ENCODE measurements at regions not wholly inside any gene's neighbourhood (a gene's known extent, or its start where the extent isn't known, plus 50 kb on each side); places are given as distances from the start of the nearest gene placed in this dataset.

- Histone ChIP-seq H3K4me3 (no peak overlapping the region), H3K4me1 (peaks cover 0 to 30% (median 8%) of the 10 kb centered on the region in 9 donors), H3K27me3 (peaks cover 0 to 3% (median 0%) of the 10 kb centered on the region in 7 donors), H3K27ac (no peak overlapping the region), H3K36me3 (no peaks in the 10 kb centered on the region), H3K9me3 (no peaks in the 10 kb centered on the region)
- TF ChIP-seq, protein P1, sequence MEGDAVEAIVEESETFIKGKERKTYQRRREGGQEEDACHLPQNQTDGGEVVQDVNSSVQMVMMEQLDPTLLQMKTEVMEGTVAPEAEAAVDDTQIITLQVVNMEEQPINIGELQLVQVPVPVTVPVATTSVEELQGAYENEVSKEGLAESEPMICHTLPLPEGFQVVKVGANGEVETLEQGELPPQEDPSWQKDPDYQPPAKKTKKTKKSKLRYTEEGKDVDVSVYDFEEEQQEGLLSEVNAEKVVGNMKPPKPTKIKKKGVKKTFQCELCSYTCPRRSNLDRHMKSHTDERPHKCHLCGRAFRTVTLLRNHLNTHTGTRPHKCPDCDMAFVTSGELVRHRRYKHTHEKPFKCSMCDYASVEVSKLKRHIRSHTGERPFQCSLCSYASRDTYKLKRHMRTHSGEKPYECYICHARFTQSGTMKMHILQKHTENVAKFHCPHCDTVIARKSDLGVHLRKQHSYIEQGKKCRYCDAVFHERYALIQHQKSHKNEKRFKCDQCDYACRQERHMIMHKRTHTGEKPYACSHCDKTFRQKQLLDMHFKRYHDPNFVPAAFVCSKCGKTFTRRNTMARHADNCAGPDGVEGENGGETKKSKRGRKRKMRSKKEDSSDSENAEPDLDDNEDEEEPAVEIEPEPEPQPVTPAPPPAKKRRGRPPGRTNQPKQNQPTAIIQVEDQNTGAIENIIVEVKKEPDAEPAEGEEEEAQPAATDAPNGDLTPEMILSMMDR (IDR thresholded peaks at IDR 0.05) = no peak
- WGBS, 2 donors = 83 to 87% methylated on average over 15 of the region's 15 CpGs
- DNase-seq = peak in 1 of 2 donors; percentile 2
- ATAC-seq = no peak
- intact Hi-C loops (cut with DNase I) = loop anchor here in 2 of 10 donors (10.0 kb wide), 1 partner anchor 109 kb away; no protein-coding TSS in a partner anchor
Observed at GRCh38 chr10:71075759-71076472, 136.5 kb upstream of the UNC5B start.

DNA sequence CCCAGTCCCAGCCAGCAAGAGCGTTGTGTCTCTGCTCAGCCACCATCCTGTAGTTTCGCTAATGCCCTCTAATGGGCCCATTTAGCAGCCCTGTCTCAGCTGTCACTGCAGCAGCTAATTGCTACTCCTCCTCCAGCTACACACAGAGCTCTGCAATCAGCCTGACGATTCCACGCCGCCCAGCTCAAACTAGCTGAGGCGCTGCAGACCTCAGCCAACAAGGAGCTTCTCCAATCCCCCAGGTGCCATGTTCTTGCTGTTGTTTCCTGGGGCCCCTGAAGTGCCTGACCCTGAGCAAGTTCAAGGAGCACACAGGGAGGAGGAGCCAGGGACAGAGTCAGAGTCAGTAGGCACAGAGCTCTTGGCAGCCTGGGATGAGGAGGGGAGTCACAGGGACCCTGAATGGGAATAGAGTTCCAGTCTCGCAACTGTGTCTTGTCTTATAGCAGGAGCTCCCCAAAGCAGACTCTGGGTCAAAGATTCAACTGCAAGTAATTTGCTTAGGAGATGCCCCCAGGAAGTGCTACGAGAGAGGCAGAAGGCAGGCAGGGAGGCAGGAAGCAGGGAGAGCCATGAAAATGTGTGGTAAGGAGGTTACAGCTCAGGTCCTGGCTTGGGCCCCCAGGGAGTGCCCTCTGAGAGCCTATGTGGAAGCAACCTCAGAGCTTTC, 135.8 kb upstream of the UNC5B start:
- intact Hi-C loops (cut with DNase I) = loop anchor here in 2 of 10 donors (10.0 kb wide), 1 partner anchor 108 kb away; no protein-coding TSS in a partner anchor
- no peaks in the 10 kb centered on the region for H3K9me3 ChIP-seq
- TF ChIP-seq, protein P1 (IDR thresholded peaks at IDR 0.05) = no peak
- ATAC-seq = no peak
- peaks cover 0 to 30% (median 8%) of the 10 kb centered on the region in 9 donors for H3K4me1 ChIP-seq
- 79 to 80% methylated on average over 8 of the region's 8 CpGs for WGBS, 2 donors
- H3K36me3 ChIP-seq = no peaks in the 10 kb centered on the region
- H3K27ac ChIP-seq = no peak overlapping the region
- peak in 1 of 2 donors; percentile 1 for DNase-seq
- H3K4me3 ChIP-seq = no peak overlapping the region
- peaks cover 0 to 3% (median 0%) of the 10 kb centered on the region in 7 donors for H3K27me3 ChIP-seq

DNA sequence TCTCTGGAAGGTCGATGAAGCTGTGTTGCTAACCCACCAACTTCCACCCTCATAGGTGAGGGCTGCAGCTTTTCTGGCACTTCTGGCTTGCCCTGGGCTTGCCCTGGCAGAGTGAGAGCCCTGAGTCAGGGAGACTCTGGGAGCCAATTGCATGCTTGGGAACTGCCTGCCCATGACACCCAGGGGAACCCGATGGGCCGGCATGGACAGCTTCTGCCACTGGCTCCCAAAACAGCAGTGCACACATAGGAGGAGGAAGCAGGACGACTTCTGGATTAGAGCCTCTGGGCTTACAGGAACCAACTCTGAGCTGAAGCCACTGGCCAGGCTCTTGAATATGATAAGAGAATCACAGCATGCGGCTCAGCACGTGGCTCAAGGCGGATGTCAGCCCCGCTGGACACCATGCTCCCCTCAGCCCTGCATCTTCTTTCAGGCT, 135.2 kb upstream of the UNC5B start:
- peaks cover 0 to 3% (median 0%) of the 10 kb centered on the region in 7 donors for H3K27me3 ChIP-seq
- DNase-seq (peak in 1 of 2 donors; percentile 5), ATAC-seq (peak in 5 of 8 donors; percentile 10 to 50 (median 20))
- TF ChIP-seq, protein P1 (IDR thresholded peaks at IDR 0.05) = no peak
- intact Hi-C loops (cut with DNase I) = loop anchor here in 2 of 10 donors (10.0 kb wide), 1 partner anchor 108 kb away; no protein-coding TSS in a partner anchor
- H3K27ac ChIP-seq = no peak overlapping the region
- H3K36me3 ChIP-seq = no peaks in the 10 kb centered on the region
- H3K4me1 ChIP-seq = peaks cover 0 to 30% (median 8%) of the 10 kb centered on the region in 9 donors
- WGBS, 2 donors = 25 to 30% methylated on average over 8 of the region's 8 CpGs
- H3K9me3 ChIP-seq = no peaks in the 10 kb centered on the region
- no peak overlapping the region for H3K4me3 ChIP-seq

DNA sequence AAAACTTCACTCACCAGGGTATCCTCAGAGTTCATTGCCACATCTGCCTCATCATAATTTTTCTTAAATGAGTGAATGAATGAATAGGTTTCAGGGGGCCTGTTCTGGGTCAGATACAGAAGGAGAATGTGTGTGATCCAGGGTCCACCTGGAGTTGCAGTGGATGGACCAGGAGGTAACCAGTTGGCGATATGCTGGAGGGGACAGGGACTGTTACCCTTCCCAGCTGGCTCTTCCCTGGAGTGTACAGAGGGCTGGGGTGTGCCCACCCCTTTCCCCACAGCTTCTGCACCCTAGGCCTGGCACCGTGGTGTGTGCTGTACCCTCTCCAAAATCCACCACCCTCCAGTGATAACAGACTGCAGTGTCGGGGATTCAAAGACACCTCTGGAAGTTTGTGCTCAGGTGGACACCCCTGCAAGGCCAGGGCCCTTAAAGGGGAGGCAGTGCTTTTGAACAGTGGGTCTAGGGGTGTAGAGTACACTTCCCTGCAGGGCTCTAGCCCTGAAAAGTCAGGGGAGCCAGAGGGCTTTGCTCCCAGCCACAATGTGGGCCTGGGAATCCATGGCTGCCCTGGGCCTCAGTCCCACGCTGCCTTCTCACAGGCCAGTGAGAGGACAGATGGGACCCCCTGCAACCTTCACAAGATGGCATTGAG, 134.4 kb upstream of the UNC5B start:
- no peak overlapping the region for H3K27ac ChIP-seq
- DNase-seq (no peak), ATAC-seq (no peak)
- 78 to 84% methylated on average over 4 of the region's 4 CpGs for WGBS, 2 donors
- H3K9me3 ChIP-seq = no peaks in the 10 kb centered on the region
- intact Hi-C loops (cut with DNase I) = loop anchor here in 2 of 10 donors (10.0 kb wide), 1 partner anchor 107 kb away; no protein-coding TSS in a partner anchor
- H3K4me1 ChIP-seq = peaks cover 0 to 30% (median 8%) of the 10 kb centered on the region in 9 donors
- TF ChIP-seq, protein P1 (IDR thresholded peaks at IDR 0.05) = no peak
- no peaks in the 10 kb centered on the region for H3K36me3 ChIP-seq
- no peak overlapping the region for H3K4me3 ChIP-seq
- peaks cover 0 to 3% (median 0%) of the 10 kb centered on the region in 7 donors for H3K27me3 ChIP-seq

Measured in heart right ventricle (tissue), 16 donors.